ENCODE measurements at regions not wholly inside any gene's neighbourhood (a gene's known extent, or its start where the extent isn't known, plus 50 kb on each side); places are given as distances from the start of the nearest gene placed in this dataset.
"Not testable (repeated sequence)": the region's sequence is repeated elsewhere in the genome, so short reads cannot be mapped to it uniquely, and the experiment has no call there.

- no peak for DNase-seq
Measured at GRCh38 chr12:68514807-68515411, 95.8 kb upstream of the RAP1B start.

- DNase-seq = no peak
Measured at GRCh38 chr12:68515793-68516192, 94.9 kb upstream of the RAP1B start.

- DNase-seq = no peak
Measured at GRCh38 chr12:68521321-68521839, 89.3 kb upstream of the RAP1B start.

GRCh38 chr12:68521848-68522502 lies 88.7 kb upstream of the RAP1B start:
- no peak for DNase-seq

GRCh38 chr12:68529466-68529865 lies 81.2 kb upstream of the RAP1B start:
- no peak for DNase-seq

- no peak for DNase-seq
Measured at GRCh38 chr12:68529869-68530268, 80.8 kb upstream of the RAP1B start.

GRCh38 chr12:68530299-68530698 lies 80.4 kb upstream of the RAP1B start:
- no peak for DNase-seq

GRCh38 chr12:68530965-68531364 lies 79.7 kb upstream of the RAP1B start:
- DNase-seq = no peak

- no peak for DNase-seq
Measured at GRCh38 chr12:68532204-68532886, 78.4 kb upstream of the RAP1B start.

- DNase-seq = no peak
Measured at GRCh38 chr12:68532887-68533248, 77.8 kb upstream of the RAP1B start.

- DNase-seq = no peak
Measured at GRCh38 chr12:68534108-68534507, 76.6 kb upstream of the RAP1B start.

GRCh38 chr12:68536885-68537485 lies 73.7 kb upstream of the RAP1B start:
- no peak for DNase-seq

GRCh38 chr12:68537571-68537970 lies 73.1 kb upstream of the RAP1B start:
- no peak for DNase-seq

- DNase-seq = no peak
Measured at GRCh38 chr12:68538726-68539614, 71.7 kb upstream of the RAP1B start.

GRCh38 chr12:68539615-68539952 lies 71.1 kb upstream of the RAP1B start:
- DNase-seq = no peak

GRCh38 chr12:68540768-68541167 lies 69.9 kb upstream of the RAP1B start:
- not testable (repeated sequence) for DNase-seq

GRCh38 chr12:68547318-68547717 lies 63.4 kb upstream of the RAP1B start:
- DNase-seq = not testable (repeated sequence)

- DNase-seq = not testable (repeated sequence)
Measured at GRCh38 chr12:68552605-68553195, 58.0 kb upstream of the RAP1B start.

- no peak for DNase-seq
Measured at GRCh38 chr12:68557011-68557730, 53.5 kb upstream of the RAP1B start.

GRCh38 chr12:68559246-68559645 lies 51.5 kb upstream of the RAP1B start:
- DNase-seq = no peak

GRCh38 chr12:68559984-68560850 lies 50.5 kb upstream of the RAP1B start:
- DNase-seq = no peak

Data from NCI-H1930 (cell line).